GM23338 (cell line): ENCODE measurements at regions not wholly inside any gene's neighbourhood (a gene's known extent, or its start where the extent isn't known, plus 50 kb on each side); places are given as distances from the start of the nearest gene placed in this dataset.

Experiments
- ATAC-seq: fragments of 200-7000 bp; cut with Tn5 transposase; 3 replicates; pipeline ENCODE4 v1.9.1; 2020
- DNase-seq: peaks from one replicate; pipeline ENCODE4 v3.0.0-alpha.2; 2015; ENCODE audit warnings: low spot score
- H2AFZ ChIP-seq: fragments of 200-600 bp; sonication (generic); 2 replicates; pipeline ENCODE4 v1.8.0; 2016; ENCODE audit warnings: antibody characterized with exemption, mild to moderate bottlenecking, moderate library complexity
- H3F3A ChIP-seq: fragments of 200-600 bp; sonication (generic); replicated peaks from 2 replicates; pipeline ENCODE4 v1.8.0; 2017; ENCODE audit warnings: antibody characterized with exemption, mixed run types, low read depth
- H3K27ac ChIP-seq: fragments of 200-600 bp; sonication (generic); 2 replicates; pipeline ENCODE4 v1.6.1; 2016; ENCODE audit warnings: low read depth
- H3K27me3 ChIP-seq: fragments of 200-600 bp; sonication (generic); 2 replicates; pipeline ENCODE4 v1.8.0; 2016; ENCODE audit warnings: mild to moderate bottlenecking, mixed run types, moderate library complexity; ENCODE audit not compliant: insufficient read depth
- H3K36me3 ChIP-seq: fragments of 200-600 bp; sonication (generic); 2 replicates; pipeline ENCODE4 v1.8.0; 2016; ENCODE audit warnings: mild to moderate bottlenecking; ENCODE audit not compliant: insufficient read depth
- H3K4me1 ChIP-seq: fragments of 200-600 bp; sonication (generic); 2 replicates; pipeline ENCODE4 v1.8.0; 2016; ENCODE audit warnings: mild to moderate bottlenecking, moderate library complexity; ENCODE audit not compliant: insufficient read depth
- H3K4me2 ChIP-seq: fragments of 200-600 bp; sonication (generic); 2 replicates; pipeline ENCODE4 v1.7.1; 2017; ENCODE audit warnings: mixed run types
- H3K4me3 ChIP-seq: fragments of 200-600 bp; sonication (generic); 2 replicates; pipeline ENCODE4 v1.6.1; 2016; ENCODE audit warnings: mixed run types
- H3K79me2 ChIP-seq: fragments of 200-600 bp; sonication (generic); replicated peaks from 2 replicates; pipeline ENCODE4 v1.8.0; 2017; ENCODE audit warnings: mild to moderate bottlenecking; ENCODE audit not compliant: insufficient read depth
- H3K9me2 ChIP-seq: fragments of 200-600 bp; sonication (generic); 2 replicates; pipeline ENCODE4 v1.8.0; 2017; ENCODE audit not compliant: insufficient read depth
- H4K20me1 ChIP-seq: fragments of 200-600 bp; sonication (generic); replicated peaks from 2 replicates; pipeline ENCODE4 v1.8.0; 2017; ENCODE audit warnings: mild to moderate bottlenecking; ENCODE audit not compliant: insufficient read depth
- H3K27ac Mint-ChIP-seq: 2 replicates; pipeline ENCODE4 v1.8.0; 2020; ENCODE audit warnings: inconsistent platforms, mild to moderate bottlenecking, moderate library complexity, mixed read lengths
- H3K27me3 Mint-ChIP-seq: 3 replicates; pipeline ENCODE4 v1.8.0; 2022; ENCODE audit warnings: low read depth, mild to moderate bottlenecking, moderate library complexity, mixed read lengths, inconsistent platforms; ENCODE audit not compliant: insufficient read depth, poor library complexity
- H3K36me3 Mint-ChIP-seq: 3 replicates; pipeline ENCODE4 v1.8.0; 2021; ENCODE audit warnings: low read depth, mild to moderate bottlenecking, inconsistent platforms, moderate library complexity, mixed read lengths
- H3K4me1 Mint-ChIP-seq: 3 replicates; pipeline ENCODE4 v1.8.0; 2020; ENCODE audit warnings: mild to moderate bottlenecking, inconsistent platforms, mixed read lengths
- H3K4me3 Mint-ChIP-seq: 3 replicates; pipeline ENCODE4 v1.8.0; 2021; ENCODE audit warnings: moderate library complexity, mild to moderate bottlenecking, inconsistent platforms, mixed read lengths
- H3K9me3 Mint-ChIP-seq: 3 replicates; pipeline ENCODE4 v1.8.0; 2020; ENCODE audit warnings: moderate library complexity, mild to moderate bottlenecking, inconsistent platforms, mixed read lengths
- CREB1 ChIP-seq: fragments of 250-450 bp; sonication (Bioruptor Pico); IDR thresholded peaks from 2 replicates; pipeline ENCODE4 v1.5.0; 2020; ENCODE audit warnings: low read depth, mild to moderate bottlenecking, moderate library complexity
- EZH2 ChIP-seq: fragments of 200-600 bp; sonication (generic); IDR thresholded peaks from one replicate; pipeline ENCODE4 v1.8.0; 2017; ENCODE audit warnings: antibody characterized with exemption, mild to moderate bottlenecking, low read depth; ENCODE audit not compliant: unreplicated experiment
- EZH2phosphoT487 ChIP-seq: fragments of 200-600 bp; sonication (generic); IDR thresholded peaks from one replicate; pipeline ENCODE4 v1.8.1; 2018; ENCODE audit warnings: antibody characterized with exemption; ENCODE audit not compliant: unreplicated experiment
- POLR2AphosphoS5 ChIP-seq: IDR thresholded peaks from 2 replicates; pipeline ENCODE4 v1.6.1; 2016; ENCODE audit warnings: antibody characterized with exemption, low read depth
- ZNF114 ChIP-seq: fragments of 250-450 bp; sonication (Bioruptor Pico); IDR thresholded peaks from 2 replicates; pipeline ENCODE4 v1.5.0; 2020; ENCODE audit warnings: mild to moderate bottlenecking, moderate library complexity
- ZNF331 ChIP-seq: fragments of 250-450 bp; sonication (Bioruptor Pico); IDR thresholded peaks from 2 replicates; pipeline ENCODE4 v1.5.0; 2020; ENCODE audit warnings: low read depth, mild to moderate bottlenecking, moderate library complexity
- TF ChIP-seq, protein P1 (sequence below): fragments of 250-450 bp; sonication (Bioruptor Pico); IDR thresholded peaks from 2 replicates; pipeline ENCODE4 v1.5.0; 2020; ENCODE audit warnings: mild to moderate bottlenecking, moderate library complexity
- TF ChIP-seq, protein P2 (sequence below), 2 experiments: fragments of 200-600 bp in 1 of 2; sonication (generic) in 1 of 2; conservative IDR thresholded peaks; 2 replicates each; pipeline versions ENCODE4 v1.5.1 to v1.6.1; 2016 to 2017; ENCODE audit warnings: antibody characterized with exemption in 2 of 2, low read depth in 2 of 2, mild to moderate bottlenecking in 2 of 2, moderate library complexity in 1 of 2

DNA sequence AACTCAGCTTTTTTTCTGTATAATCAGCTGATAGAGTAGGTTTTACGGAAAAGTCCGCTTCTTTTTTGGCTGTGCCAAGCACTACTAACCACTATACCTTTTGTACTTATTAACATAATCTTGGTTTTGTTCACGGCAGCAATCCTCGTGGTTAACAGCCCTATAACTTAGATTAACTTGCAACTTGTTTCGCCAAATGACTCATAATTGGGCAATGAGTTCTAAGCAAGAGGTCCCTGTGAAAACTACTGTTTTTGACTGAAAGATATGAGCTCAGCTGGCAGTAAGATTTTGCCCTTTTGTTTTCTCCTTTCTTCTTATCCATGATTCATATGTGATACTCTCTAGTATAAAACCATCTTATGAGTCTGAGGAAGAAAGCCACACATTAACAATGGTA, 345.0 kb upstream of the PCDH15 start:
- ATAC-seq (no peak), DNase-seq (no peak)
- Mint-ChIP-seq H3K27me3 (no peaks in the 10 kb centered on the region), H3K4me1 (0 out of 3 replicates have a peak, but pooled peaks cover 5% of the 10 kb centered on the region), H3K9me3 (peaks cover 3% of the 10 kb centered on the region; the same call in 1 of the 3 replicates), H3K27ac (no peak overlapping the region), H3K36me3 (peaks cover 5% of the 10 kb centered on the region; the same call in 2 of the 3 replicates), H3K4me3 (no peak overlapping the region)
- Histone ChIP-seq H3K36me3 (no peaks in the 10 kb centered on the region), H3K4me2 (no peak overlapping the region), H4K20me1 (no peaks in the 10 kb centered on the region), H3K9me2 (no peaks in the 10 kb centered on the region), H3K27ac (no peak overlapping the region), H3K4me1 (no peaks in the 10 kb centered on the region), H3K79me2 (no peaks in the 10 kb centered on the region), H3K27me3 (no peaks in the 10 kb centered on the region), H3K4me3 (no peak overlapping the region), H2AFZ (0 out of 2 replicates have a peak overlapping the region, but pooled peaks have one; percentile 21), H3F3A (no peaks in the 10 kb centered on the region)
- TF ChIP-seq CREB1 (CRISPR knock-in tag) (no peak), POLR2AphosphoS5 (no peak), EZH2 (no peak), ZNF114 (CRISPR knock-in tag) (no peak), ZNF331 (CRISPR knock-in tag) (no peak), EZH2phosphoT487 (no peak)
- TF ChIP-seq, protein P1, sequence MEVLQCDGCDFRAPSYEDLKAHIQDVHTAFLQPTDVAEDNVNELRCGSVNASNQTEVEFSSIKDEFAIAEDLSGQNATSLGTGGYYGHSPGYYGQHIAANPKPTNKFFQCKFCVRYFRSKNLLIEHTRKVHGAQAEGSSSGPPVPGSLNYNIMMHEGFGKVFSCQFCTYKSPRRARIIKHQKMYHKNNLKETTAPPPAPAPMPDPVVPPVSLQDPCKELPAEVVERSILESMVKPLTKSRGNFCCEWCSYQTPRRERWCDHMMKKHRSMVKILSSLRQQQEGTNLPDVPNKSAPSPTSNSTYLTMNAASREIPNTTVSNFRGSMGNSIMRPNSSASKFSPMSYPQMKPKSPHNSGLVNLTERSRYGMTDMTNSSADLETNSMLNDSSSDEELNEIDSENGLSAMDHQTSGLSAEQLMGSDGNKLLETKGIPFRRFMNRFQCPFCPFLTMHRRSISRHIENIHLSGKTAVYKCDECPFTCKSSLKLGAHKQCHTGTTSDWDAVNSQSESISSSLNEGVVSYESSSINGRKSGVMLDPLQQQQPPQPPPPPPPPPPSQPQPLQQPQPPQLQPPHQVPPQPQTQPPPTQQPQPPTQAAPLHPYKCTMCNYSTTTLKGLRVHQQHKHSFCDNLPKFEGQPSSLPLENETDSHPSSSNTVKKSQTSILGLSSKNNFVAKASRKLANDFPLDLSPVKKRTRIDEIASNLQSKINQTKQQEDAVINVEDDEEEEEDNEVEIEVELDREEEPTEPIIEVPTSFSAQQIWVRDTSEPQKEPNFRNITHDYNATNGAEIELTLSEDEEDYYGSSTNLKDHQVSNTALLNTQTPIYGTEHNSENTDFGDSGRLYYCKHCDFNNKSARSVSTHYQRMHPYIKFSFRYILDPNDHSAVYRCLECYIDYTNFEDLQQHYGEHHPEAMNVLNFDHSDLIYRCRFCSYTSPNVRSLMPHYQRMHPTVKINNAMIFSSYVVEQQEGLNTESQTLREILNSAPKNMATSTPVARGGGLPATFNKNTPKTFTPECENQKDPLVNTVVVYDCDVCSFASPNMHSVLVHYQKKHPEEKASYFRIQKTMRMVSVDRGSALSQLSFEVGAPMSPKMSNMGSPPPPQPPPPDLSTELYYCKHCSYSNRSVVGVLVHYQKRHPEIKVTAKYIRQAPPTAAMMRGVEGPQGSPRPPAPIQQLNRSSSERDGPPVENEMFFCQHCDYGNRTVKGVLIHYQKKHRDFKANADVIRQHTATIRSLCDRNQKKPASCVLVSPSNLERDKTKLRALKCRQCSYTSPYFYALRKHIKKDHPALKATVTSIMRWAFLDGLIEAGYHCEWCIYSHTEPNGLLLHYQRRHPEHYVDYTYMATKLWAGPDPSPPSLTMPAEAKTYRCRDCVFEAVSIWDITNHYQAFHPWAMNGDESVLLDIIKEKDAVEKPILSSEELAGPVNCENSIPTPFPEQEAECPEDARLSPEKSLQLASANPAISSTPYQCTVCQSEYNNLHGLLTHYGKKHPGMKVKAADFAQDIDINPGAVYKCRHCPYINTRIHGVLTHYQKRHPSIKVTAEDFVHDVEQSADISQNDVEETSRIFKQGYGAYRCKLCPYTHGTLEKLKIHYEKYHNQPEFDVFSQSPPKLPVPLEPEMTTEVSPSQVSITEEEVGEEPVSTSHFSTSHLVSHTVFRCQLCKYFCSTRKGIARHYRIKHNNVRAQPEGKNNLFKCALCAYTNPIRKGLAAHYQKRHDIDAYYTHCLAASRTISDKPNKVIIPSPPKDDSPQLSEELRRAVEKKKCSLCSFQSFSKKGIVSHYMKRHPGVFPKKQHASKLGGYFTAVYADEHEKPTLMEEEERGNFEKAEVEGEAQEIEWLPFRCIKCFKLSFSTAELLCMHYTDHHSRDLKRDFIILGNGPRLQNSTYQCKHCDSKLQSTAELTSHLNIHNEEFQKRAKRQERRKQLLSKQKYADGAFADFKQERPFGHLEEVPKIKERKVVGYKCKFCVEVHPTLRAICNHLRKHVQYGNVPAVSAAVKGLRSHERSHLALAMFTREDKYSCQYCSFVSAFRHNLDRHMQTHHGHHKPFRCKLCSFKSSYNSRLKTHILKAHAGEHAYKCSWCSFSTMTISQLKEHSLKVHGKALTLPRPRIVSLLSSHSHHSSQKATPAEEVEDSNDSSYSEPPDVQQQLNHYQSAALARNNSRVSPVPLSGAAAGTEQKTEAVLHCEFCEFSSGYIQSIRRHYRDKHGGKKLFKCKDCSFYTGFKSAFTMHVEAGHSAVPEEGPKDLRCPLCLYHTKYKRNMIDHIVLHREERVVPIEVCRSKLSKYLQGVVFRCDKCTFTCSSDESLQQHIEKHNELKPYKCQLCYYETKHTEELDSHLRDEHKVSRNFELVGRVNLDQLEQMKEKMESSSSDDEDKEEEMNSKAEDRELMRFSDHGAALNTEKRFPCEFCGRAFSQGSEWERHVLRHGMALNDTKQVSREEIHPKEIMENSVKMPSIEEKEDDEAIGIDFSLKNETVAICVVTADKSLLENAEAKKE (CRISPR knock-in tag) = no peak
- TF ChIP-seq, protein P2, sequence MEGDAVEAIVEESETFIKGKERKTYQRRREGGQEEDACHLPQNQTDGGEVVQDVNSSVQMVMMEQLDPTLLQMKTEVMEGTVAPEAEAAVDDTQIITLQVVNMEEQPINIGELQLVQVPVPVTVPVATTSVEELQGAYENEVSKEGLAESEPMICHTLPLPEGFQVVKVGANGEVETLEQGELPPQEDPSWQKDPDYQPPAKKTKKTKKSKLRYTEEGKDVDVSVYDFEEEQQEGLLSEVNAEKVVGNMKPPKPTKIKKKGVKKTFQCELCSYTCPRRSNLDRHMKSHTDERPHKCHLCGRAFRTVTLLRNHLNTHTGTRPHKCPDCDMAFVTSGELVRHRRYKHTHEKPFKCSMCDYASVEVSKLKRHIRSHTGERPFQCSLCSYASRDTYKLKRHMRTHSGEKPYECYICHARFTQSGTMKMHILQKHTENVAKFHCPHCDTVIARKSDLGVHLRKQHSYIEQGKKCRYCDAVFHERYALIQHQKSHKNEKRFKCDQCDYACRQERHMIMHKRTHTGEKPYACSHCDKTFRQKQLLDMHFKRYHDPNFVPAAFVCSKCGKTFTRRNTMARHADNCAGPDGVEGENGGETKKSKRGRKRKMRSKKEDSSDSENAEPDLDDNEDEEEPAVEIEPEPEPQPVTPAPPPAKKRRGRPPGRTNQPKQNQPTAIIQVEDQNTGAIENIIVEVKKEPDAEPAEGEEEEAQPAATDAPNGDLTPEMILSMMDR (conservative IDR thresholded peaks at IDR 0.05; ENCODE audit: low read depth in 2 of 2) = no peak
